Calu3 (cell line): ENCODE measurements at regions not wholly inside any gene's neighbourhood (a gene's known extent, or its start where the extent isn't known, plus 50 kb on each side); places are given as distances from the start of the nearest gene placed in this dataset.

Source experiments
- BruUV-seq: library from RNA; stranded (reverse); fragments of 400-500 nt; replicated peaks from 2 replicates; lab custom pipeline; 2021; lab: Mats Ljungman, UMichigan
- CTCF ChIA-PET: fragments of 300-600 bp; sonication (Branson Sonifier 250); formaldehyde crosslinking; loops from one replicate; lab custom pipeline; 2022; ENCODE audit warnings: antibody characterized with exemption; lab: Charles Lee
- DNase-seq: peaks from one replicate; pipeline ENCODE4 v3.0.0; 2022
- H3K27ac Mint-ChIP-seq: one replicate; pipeline ENCODE4 v1.8.0; 2022; ENCODE audit warnings: mixed read lengths; ENCODE audit not compliant: unreplicated experiment
- H3K27me3 Mint-ChIP-seq: one replicate; pipeline ENCODE4 v1.8.0; 2022; ENCODE audit warnings: mixed read lengths; ENCODE audit not compliant: unreplicated experiment
- H3K36me3 Mint-ChIP-seq: one replicate; pipeline ENCODE4 v1.8.0; 2022; ENCODE audit warnings: mild to moderate bottlenecking, moderate library complexity, mixed read lengths; ENCODE audit not compliant: insufficient read depth, unreplicated experiment
- H3K4me1 Mint-ChIP-seq: one replicate; pipeline ENCODE4 v1.8.0; 2022; ENCODE audit warnings: mild to moderate bottlenecking, low read depth, mixed read lengths; ENCODE audit not compliant: unreplicated experiment
- H3K4me3 Mint-ChIP-seq: one replicate; pipeline ENCODE4 v1.8.0; 2022; ENCODE audit warnings: mild to moderate bottlenecking, low read depth, moderate library complexity, mixed read lengths; ENCODE audit not compliant: unreplicated experiment
- H3K9me3 Mint-ChIP-seq: one replicate; pipeline ENCODE4 v1.8.0; 2022; ENCODE audit warnings: low read depth, mixed read lengths; ENCODE audit not compliant: unreplicated experiment
- CTCF ChIP-seq: fragments of 200-600 bp; IDR thresholded peaks from one replicate; pipeline ENCODE4 v1.8.0; 2022; ENCODE audit warnings: antibody characterized with exemption; ENCODE audit not compliant: unreplicated experiment
- intact Hi-C: fragments of 100-400 bp; cut with micrococcal nuclease; formaldehyde crosslinking; loops from one replicate; pipeline ENCODE4 v1.10.0; 2022; ENCODE audit not compliant: unreplicated experiment

- CTCF ChIA-PET: no interaction called here
- Mint-ChIP-seq H3K4me1 (no peaks in the 10 kb centered on the region), H3K36me3 (no peaks in the 10 kb centered on the region), H3K27ac (no peak overlapping the region), H3K9me3 (peaks cover 2% of the 10 kb centered on the region), H3K4me3 (no peak overlapping the region), H3K27me3 (no peaks in the 10 kb centered on the region)
- intact Hi-C loops: no loop called here
- DNase-seq: no peak
- no TSS peak for BruUV-seq
- no peak for TF ChIP-seq CTCF
These were observed 146.1 kb upstream of the TSC22D2 start for GRCh38 chr3:150261958-150262357.

GRCh38 chr3:150261418-150261817 is 146.7 kb upstream of the TSC22D2 start:
- H3K36me3 Mint-ChIP-seq: no peaks in the 10 kb centered on the region
- BruUV-seq: no TSS peak
- DNase-seq: no peak
- peaks cover 2% of the 10 kb centered on the region for H3K9me3 Mint-ChIP-seq
- no peaks in the 10 kb centered on the region for H3K4me1 Mint-ChIP-seq
- no peak for TF ChIP-seq CTCF
- no peaks in the 10 kb centered on the region for H3K27me3 Mint-ChIP-seq
- no peak overlapping the region for H3K27ac Mint-ChIP-seq
- no peak overlapping the region for H3K4me3 Mint-ChIP-seq
- intact Hi-C loops: no loop called here
- CTCF ChIA-PET: interaction anchor here (1.3 kb wide), 1 partner anchor 23 kb away, joined by 4 read pairs; no protein-coding TSS in a partner anchor

GRCh38 chr3:150260398-150260710 is 147.7 kb upstream of the TSC22D2 start:
- Mint-ChIP-seq H3K27me3 (no peaks in the 10 kb centered on the region), H3K4me3 (no peak overlapping the region), H3K36me3 (no peaks in the 10 kb centered on the region), H3K27ac (no peak overlapping the region), H3K9me3 (peaks cover 2% of the 10 kb centered on the region), H3K4me1 (no peaks in the 10 kb centered on the region)
- no peak for TF ChIP-seq CTCF
- DNase-seq: no peak
- intact Hi-C loops: no loop called here
- CTCF ChIA-PET: interaction anchor here (1.3 kb wide), 1 partner anchor 22 kb away, joined by 4 read pairs; no protein-coding TSS in a partner anchor
- no TSS peak for BruUV-seq

- no peak overlapping the region for H3K27ac Mint-ChIP-seq
- no TSS peak for BruUV-seq
- H3K27me3 Mint-ChIP-seq: no peaks in the 10 kb centered on the region
- DNase-seq: no peak
- no peak overlapping the region for H3K4me3 Mint-ChIP-seq
- intact Hi-C loops: no loop called here
- peaks cover 2% of the 10 kb centered on the region for H3K9me3 Mint-ChIP-seq
- CTCF ChIA-PET: no interaction called here
- H3K36me3 Mint-ChIP-seq: no peaks in the 10 kb centered on the region
- no peaks in the 10 kb centered on the region for H3K4me1 Mint-ChIP-seq
- TF ChIP-seq CTCF: no peak
These were observed 148.3 kb upstream of the TSC22D2 start for GRCh38 chr3:150259526-150260397.
